Fibroblast of mammary gland (primary cell): ENCODE measurements at regions not wholly inside any gene's neighbourhood (a gene's known extent, or its start where the extent isn't known, plus 50 kb on each side); places are given as distances from the start of the nearest gene placed in this dataset.

ENCODE experiments used
- DNase-seq: peaks from one replicate; pipeline ENCODE4 v3.0.0-alpha.2; 2010; ENCODE audit warnings: low read depth
- H3K4me3 ChIP-seq: 2 replicates; pipeline ENCODE4 v1.5.1; 2011; ENCODE audit warnings: low read depth, mild to moderate bottlenecking, low read length, moderate library complexity; ENCODE audit not compliant: control insufficient read depth
- CTCF ChIP-seq: conservative IDR thresholded peaks from 2 replicates; pipeline ENCODE4 v1.5.1; 2011; ENCODE audit warnings: low read depth, low read length, inconsistent platforms; ENCODE audit not compliant: control insufficient read depth, insufficient read depth

- no peak for DNase-seq
- TF ChIP-seq CTCF: no peak
These were observed 448.8 kb upstream of the CADM2 start for GRCh38 chr3:84510007-84510406.

GRCh38 chr3:84522893-84523292 is 435.9 kb upstream of the CADM2 start:
- no peak for DNase-seq
- no peak for TF ChIP-seq CTCF
- H3K4me3 ChIP-seq: no peak overlapping the region

More at GRCh38 chr3:84510007-84510406, 448.8 kb upstream of the CADM2 start:
- no peak overlapping the region for H3K4me3 ChIP-seq

GRCh38 chr3:84536916-84537315 is 421.9 kb upstream of the CADM2 start:
- no peak for DNase-seq
- H3K4me3 ChIP-seq: no peak overlapping the region
- TF ChIP-seq CTCF: no peak

GRCh38 chr3:84538597-84538996 is 420.2 kb upstream of the CADM2 start:
- no peak for TF ChIP-seq CTCF

GRCh38 chr3:84547207-84547606 is 411.6 kb upstream of the CADM2 start:
- no peak for TF ChIP-seq CTCF

More at GRCh38 chr3:84538597-84538996, 420.2 kb upstream of the CADM2 start:
- no peak overlapping the region for H3K4me3 ChIP-seq
- no peak for DNase-seq

GRCh38 chr3:84547971-84548970 is 410.5 kb upstream of the CADM2 start:
- H3K4me3 ChIP-seq: no peak overlapping the region
- peak; percentile 29 for TF ChIP-seq CTCF
- DNase-seq: peak; percentile 10

More at GRCh38 chr3:84547207-84547606, 411.6 kb upstream of the CADM2 start:
- H3K4me3 ChIP-seq: no peak overlapping the region
- DNase-seq: no peak
